ENCODE measurements at regions not wholly inside any gene's neighbourhood (a gene's known extent, or its start where the extent isn't known, plus 50 kb on each side); places are given as distances from the start of the nearest gene placed in this dataset.
"Not testable (repeated sequence)": the region's sequence is repeated elsewhere in the genome, so short reads cannot be mapped to it uniquely, and the experiment has no call there.

DNA sequence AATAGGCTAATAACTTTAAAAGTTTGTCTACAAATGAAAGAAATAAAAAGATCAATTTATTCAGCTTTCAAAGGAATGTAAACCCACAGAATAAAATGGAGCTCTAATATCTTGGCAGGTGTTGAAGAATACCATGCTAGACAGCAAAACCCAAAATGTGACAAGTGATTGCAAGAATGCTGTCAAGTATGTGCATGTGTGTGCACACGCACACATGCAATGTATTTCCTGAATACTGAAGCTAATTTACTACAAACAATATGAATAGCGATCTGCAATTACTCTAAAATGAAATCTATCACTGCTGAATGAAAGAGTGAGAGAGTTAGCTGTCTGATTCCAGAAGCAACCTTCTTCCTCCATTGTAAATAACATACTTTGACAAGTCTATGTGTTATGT, 179.2 kb upstream of the HSF2 start:
- DNase-seq, result no peak

- no peak for DNase-seq
These were observed 176.7 kb upstream of the HSF2 start for GRCh38 chr6:122222761-122223160.

- DNase-seq, result no peak
These were observed 176.2 kb upstream of the HSF2 start for GRCh38 chr6:122223251-122223650.

DNA sequence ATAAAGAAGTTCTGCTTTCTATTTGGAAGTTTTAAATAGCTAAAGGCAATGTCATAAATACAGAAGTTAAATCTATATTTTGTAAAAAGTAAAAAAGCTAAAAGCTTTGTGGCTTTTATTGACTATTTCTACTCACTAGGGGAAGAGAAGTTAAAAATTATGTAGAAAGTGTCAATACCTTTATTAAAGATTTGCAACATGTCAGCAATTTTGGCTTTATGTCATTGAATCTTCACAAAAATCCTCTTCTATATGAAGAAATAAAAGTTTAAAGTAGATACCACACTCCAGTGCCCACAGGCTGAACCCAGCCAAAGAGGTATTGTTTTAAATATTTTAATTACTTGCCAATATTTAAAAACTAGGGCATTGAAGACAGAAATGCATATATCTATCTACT, 160.6 kb upstream of the HSF2 start:
- DNase-seq, result no peak

GRCh38 chr6:122246906-122247658, 152.4 kb upstream of the HSF2 start:
- no peak for DNase-seq

DNA sequence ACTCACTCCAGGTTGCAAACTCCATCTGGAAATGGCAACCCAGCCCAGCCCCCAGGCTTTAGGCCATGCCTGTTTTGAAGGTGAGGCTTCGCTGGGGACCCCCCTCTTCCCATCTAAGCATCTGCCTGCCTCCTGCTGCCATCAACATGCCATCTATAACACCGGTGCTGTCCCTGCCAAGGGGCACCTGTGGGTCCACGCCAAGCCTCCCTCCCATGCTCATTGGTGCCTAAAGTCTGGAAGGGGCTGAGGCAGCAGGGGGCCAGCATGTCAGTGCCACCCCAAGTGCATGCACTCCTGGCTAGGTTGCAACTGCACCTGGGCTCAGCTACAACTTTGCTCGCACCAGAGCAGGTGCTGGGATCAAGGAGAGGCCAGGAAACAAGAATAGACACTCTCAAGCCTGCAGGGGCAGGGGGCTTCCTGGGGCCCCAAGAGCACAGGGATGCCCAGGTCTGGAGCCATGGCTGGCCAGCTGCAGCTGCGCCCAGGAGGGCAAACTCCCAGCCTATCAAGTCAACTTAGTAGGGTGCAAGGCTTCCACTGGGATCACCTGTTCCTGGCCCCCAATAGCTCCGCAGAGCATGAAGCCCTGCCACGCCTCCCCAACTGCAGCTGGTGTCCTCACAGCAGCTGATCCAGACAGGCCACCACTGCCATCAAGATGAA, 151.3 kb upstream of the HSF2 start:
- no peak for DNase-seq

- no peak for DNase-seq
These were observed 150.6 kb upstream of the HSF2 start for GRCh38 chr6:122248844-122249243.

DNA sequence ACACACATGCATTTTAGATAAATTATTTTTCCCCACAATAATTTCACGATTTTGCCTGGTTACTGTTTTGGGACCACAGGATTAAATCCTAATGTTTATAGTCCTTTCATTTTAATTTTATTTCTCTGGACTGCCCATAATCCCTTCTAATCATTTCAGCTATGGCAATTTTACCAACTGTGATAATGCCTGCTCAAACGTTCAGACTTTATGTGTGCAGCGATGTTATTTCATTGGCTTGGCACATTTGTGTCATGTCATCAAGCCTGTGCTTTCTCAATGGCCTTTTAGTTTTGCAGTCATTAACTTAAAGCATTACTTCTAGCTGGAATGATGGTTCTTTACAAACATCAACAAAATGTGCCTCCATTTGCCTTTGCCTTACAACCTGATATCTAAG, 140.6 kb upstream of the HSF2 start:
- DNase-seq, result no peak

GRCh38 chr6:122264557-122264956, 134.9 kb upstream of the HSF2 start:
- no peak for DNase-seq

- DNase-seq, result no peak
These were observed 133.7 kb upstream of the HSF2 start for GRCh38 chr6:122265755-122266154.

- no peak for DNase-seq
These were observed 131.1 kb upstream of the HSF2 start for GRCh38 chr6:122268394-122268793.

- DNase-seq, result no peak
These were observed 122.8 kb upstream of the HSF2 start for GRCh38 chr6:122276637-122277036.

DNA sequence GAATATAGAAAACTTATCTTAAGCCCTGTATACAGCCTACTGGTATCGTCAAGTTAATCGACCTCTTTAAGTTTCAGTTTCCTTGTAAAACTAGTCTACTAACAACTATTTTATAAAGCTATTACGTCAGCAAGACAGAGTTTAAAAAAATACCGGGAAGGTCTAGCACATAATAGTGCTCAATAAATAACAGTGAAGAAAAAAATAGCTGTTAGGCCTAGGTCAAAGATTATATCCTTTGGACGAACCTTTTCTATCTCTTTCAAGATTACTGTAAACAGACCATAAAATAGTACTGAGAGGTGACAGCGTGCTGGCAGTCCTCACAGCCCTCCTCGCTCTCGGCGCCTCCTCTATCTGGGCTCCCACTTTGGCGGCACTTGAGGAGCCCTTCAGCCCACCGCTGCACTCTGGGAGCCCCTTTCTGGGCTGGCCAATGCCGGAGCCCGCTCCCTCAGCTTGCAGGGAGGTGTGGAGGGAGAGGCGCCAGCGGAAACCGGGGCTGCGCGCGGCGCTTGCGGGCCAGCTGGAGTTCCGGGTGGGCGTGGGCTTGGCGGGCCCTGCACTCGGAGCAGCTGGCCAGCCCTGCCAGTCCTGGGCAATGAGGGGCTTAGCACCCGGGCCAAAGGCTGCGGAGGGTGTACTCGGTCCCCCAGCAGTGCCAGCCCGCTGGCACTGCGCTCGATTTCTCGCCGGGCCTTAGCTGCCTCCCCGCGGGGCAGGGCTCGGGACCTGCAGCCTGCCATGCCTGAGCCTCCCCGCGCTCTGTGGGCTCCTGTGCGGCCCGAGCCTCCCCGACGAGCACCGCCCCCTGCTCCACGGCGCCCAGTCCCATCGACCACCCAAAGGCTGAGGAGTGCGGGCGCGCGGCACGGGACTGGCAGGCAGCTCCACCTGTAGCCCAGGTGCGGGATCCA, 119.1 kb upstream of the HSF2 start:
- not testable (repeated sequence) for DNase-seq

DNA sequence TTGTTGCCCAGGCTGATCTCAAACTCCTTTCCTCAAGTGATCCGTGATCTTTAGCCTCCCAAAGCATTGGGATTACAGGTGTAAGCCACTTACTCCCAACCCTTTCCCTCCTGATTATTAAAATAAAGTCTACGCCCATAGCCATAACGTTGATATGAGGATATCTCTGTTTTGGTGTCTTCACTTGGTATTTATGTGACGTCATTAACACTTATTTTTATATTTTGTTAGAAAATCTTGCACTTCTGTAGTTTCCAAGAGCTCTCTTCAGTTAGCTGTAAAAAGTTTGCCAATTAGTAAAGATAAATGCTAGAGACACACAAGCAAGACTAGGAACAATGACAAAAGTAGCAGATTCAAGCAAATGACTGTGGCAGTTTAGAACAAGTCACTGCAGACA, 115.6 kb upstream of the HSF2 start:
- no peak for DNase-seq

- no peak for DNase-seq
These were observed 114.6 kb upstream of the HSF2 start for GRCh38 chr6:122284848-122285247.

- DNase-seq, result no peak
These were observed 114.0 kb upstream of the HSF2 start for GRCh38 chr6:122285292-122285913.

DNA sequence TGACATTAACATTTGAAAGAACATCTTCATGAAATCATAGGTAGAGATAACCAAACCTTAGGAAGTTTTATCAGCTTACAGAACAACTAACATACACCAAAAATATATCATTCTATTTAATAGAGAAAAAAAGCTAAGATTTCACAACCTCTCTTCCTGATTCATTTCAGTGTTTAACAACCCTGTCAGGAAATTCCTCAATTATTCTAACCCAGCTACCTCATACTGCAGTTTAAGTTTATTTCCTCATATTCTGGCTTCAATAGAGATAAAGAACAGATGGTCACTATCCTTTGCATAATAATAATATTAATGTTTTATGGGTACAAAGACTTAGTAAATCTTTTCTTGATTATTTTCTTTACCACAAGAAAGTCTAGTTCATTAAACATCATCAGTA, 112.9 kb upstream of the HSF2 start:
- no peak for DNase-seq

GRCh38 chr6:122289762-122290539, 109.5 kb upstream of the HSF2 start:
- DNase-seq, result no peak

DNA sequence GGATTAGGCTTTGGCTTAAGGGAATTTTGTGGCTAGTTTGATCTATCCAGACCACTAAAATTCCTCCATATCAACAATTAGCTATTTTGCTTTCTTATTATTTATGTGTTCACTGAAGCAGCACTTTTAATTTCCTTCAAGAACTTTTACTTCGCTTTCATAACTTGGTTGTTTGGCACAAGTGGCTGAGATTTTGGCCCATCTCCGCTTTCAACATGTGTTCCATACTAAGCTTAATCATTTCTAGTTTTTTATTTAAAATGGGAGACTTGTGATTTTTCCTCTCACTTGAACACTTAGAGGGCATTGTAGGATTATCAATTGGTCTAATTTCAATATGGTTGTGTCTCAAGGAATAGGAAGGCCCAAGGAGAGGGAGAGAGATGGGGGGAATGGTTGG, 102.4 kb upstream of the HSF2 start:
- DNase-seq, result no peak

GRCh38 chr6:122302067-122302466, 97.4 kb upstream of the HSF2 start:
- DNase-seq, result no peak

DNA sequence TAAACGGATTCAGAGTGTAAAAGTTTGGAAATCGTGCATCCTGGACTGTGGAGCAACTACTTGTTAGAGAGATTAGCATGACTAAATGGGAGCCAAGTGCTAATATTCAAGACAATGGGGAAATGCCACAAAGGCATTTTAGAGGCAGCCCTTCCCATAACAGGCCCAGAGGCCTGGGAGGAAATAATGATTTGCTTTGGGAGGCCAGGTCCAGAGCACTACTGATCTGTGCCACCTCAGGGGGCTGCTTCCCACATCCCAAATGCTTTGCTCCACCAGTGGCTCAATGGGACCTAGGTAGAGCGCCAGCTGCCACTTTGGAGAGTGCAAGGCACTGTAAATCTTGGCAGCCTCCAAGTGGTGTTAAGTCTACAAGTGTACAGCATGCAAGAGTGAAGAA, 91.9 kb upstream of the HSF2 start:
- DNase-seq, result no peak

GRCh38 chr6:122308074-122308473, 91.4 kb upstream of the HSF2 start:
- DNase-seq, result no peak

Data from SHP77 treated with DMSO at 0.1 percent for 48 hours (cell line).